GM18519 (cell line): ENCODE measurements at regions not wholly inside any gene's neighbourhood (a gene's known extent, or its start where the extent isn't known, plus 50 kb on each side); places are given as distances from the start of the nearest gene placed in this dataset.

Source experiments
- ATAC-seq: cut with Tn5 transposase; IDR thresholded peaks from one replicate; pipeline ENCODE4 v1.9.1; 2021; ENCODE audit warnings: mild to moderate bottlenecking, moderate library complexity; ENCODE audit not compliant: unreplicated experiment, low FRiP score

- no peak for ATAC-seq
Measured at GRCh38 chrX:38856670-38857265, 55.5 kb downstream of the MID1IP1 start.

- ATAC-seq, result no peak
Measured at GRCh38 chrX:38857736-38858523, 56.7 kb downstream of the MID1IP1 start.

- ATAC-seq, result no peak
Measured at GRCh38 chrX:38859602-38860001, 58.3 kb downstream of the MID1IP1 start.

- ATAC-seq, result no peak
Measured at GRCh38 chrX:38860106-38861013, 59.1 kb downstream of the MID1IP1 start.

- no peak for ATAC-seq
Measured at GRCh38 chrX:38861489-38861888, 60.2 kb downstream of the MID1IP1 start.

- ATAC-seq, result no peak
Measured at GRCh38 chrX:38862100-38862499, 60.8 kb downstream of the MID1IP1 start.

GRCh38 chrX:38864165-38864564 lies 62.9 kb downstream of the MID1IP1 start:
- no peak for ATAC-seq

- no peak for ATAC-seq
Measured at GRCh38 chrX:38868321-38868720, 67.1 kb downstream of the MID1IP1 start.

GRCh38 chrX:38868941-38869401 lies 67.7 kb downstream of the MID1IP1 start:
- ATAC-seq, result no peak

GRCh38 chrX:38870361-38870895 lies 69.2 kb downstream of the MID1IP1 start:
- ATAC-seq, result no peak

- ATAC-seq, result no peak
Measured at GRCh38 chrX:38871129-38872029, 70.1 kb downstream of the MID1IP1 start.

- no peak for ATAC-seq
Measured at GRCh38 chrX:38877366-38877765, 76.1 kb downstream of the MID1IP1 start.

- ATAC-seq, result no peak
Measured at GRCh38 chrX:38878641-38879340, 77.5 kb downstream of the MID1IP1 start.

- peak; percentile 35 for ATAC-seq
Measured at GRCh38 chrX:38879631-38880220, 78.5 kb downstream of the MID1IP1 start.

- no peak for ATAC-seq
Measured at GRCh38 chrX:38880296-38880854, 79.1 kb downstream of the MID1IP1 start.

- ATAC-seq, result no peak
Measured at GRCh38 chrX:38881066-38881465, 79.8 kb downstream of the MID1IP1 start.

GRCh38 chrX:38881727-38882126 lies 80.5 kb downstream of the MID1IP1 start:
- ATAC-seq, result no peak

GRCh38 chrX:38882894-38883626 lies 81.8 kb downstream of the MID1IP1 start:
- ATAC-seq, result no peak
